HCT116 (cell line): ENCODE measurements at regions not wholly inside any gene's neighbourhood (a gene's known extent, or its start where the extent isn't known, plus 50 kb on each side); places are given as distances from the start of the nearest gene placed in this dataset.

Experiments
- ELF1 ChIP-seq: IDR thresholded peaks from 2 replicates; pipeline ENCODE4 v1.6.1; 2012; ENCODE audit warnings: low read depth, borderline replicate concordance
- EZH2 ChIP-seq: fragments of 200-600 bp; sonication (generic); IDR thresholded peaks from 2 replicates; pipeline ENCODE4 v1.6.1; 2017; ENCODE audit warnings: antibody characterized with exemption, mixed run types
- EZH2phosphoT487 ChIP-seq: fragments of 200-600 bp; IDR thresholded peaks from 2 replicates; pipeline ENCODE4 v1.6.1; 2018; ENCODE audit warnings: antibody characterized with exemption, borderline replicate concordance
- POLR2A ChIP-seq: IDR thresholded peaks from 2 replicates; pipeline ENCODE4 v1.7.0; 2011; ENCODE audit warnings: borderline replicate concordance; ENCODE audit not compliant: insufficient read depth, insufficient read length; ENCODE audit errors: extremely low read depth
- RAD21 ChIP-seq: IDR thresholded peaks from 2 replicates; pipeline ENCODE4 v1.6.1; 2012; ENCODE audit warnings: low read depth, mild to moderate bottlenecking
- SP1 ChIP-seq: IDR thresholded peaks from 2 replicates; pipeline ENCODE4 v1.6.1; 2012; ENCODE audit warnings: low read depth
- YY1 ChIP-seq: IDR thresholded peaks from 2 replicates; pipeline ENCODE4 v1.6.1; 2011; ENCODE audit warnings: low read length, low read depth, moderate library complexity, mild to moderate bottlenecking; ENCODE audit not compliant: insufficient replicate concordance; ENCODE audit errors: extremely low read depth
- ZNF274 ChIP-seq: fragments of 200-500 bp; sonication (Bioruptor generic); IDR thresholded peaks from 2 replicates; pipeline ENCODE4 v1.6.1; 2014; ENCODE audit warnings: mild to moderate bottlenecking, low read depth, low read length, inconsistent platforms
- TF ChIP-seq, protein P1 (sequence below), 3 experiments: fragments of 200-600 bp in 1 of 3; sonication (generic) in 1 of 3; IDR thresholded peaks in 2 of 3; conservative IDR thresholded peaks in 1 of 3; 2 replicates each; pipeline ENCODE4 v1.5.1; 2012 to 2017; ENCODE audit warnings: low read depth in 2 of 3, low read length in 2 of 3, antibody characterized with exemption in 1 of 3, borderline replicate concordance in 1 of 3, control low read depth in 1 of 3, mild to moderate bottlenecking in 1 of 3, mixed read lengths in 1 of 3, mixed run types in 1 of 3, moderate library complexity in 1 of 3; ENCODE audit not compliant: insufficient read depth in 1 of 3

GRCh38 chr11:42840860-42841259 lies 470.9 kb upstream of the API5 start:
- TF ChIP-seq RAD21, result no peak
- TF ChIP-seq, protein P1, sequence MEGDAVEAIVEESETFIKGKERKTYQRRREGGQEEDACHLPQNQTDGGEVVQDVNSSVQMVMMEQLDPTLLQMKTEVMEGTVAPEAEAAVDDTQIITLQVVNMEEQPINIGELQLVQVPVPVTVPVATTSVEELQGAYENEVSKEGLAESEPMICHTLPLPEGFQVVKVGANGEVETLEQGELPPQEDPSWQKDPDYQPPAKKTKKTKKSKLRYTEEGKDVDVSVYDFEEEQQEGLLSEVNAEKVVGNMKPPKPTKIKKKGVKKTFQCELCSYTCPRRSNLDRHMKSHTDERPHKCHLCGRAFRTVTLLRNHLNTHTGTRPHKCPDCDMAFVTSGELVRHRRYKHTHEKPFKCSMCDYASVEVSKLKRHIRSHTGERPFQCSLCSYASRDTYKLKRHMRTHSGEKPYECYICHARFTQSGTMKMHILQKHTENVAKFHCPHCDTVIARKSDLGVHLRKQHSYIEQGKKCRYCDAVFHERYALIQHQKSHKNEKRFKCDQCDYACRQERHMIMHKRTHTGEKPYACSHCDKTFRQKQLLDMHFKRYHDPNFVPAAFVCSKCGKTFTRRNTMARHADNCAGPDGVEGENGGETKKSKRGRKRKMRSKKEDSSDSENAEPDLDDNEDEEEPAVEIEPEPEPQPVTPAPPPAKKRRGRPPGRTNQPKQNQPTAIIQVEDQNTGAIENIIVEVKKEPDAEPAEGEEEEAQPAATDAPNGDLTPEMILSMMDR (IDR thresholded peaks at IDR 0.05 in 2 of 3, conservative IDR thresholded peaks at IDR 0.05 in 1 of 3; ENCODE audit: borderline replicate concordance in 1 of 3, insufficient read depth in 1 of 3, low read depth in 2 of 3, low read length in 2 of 3), result no peak
- TF ChIP-seq SP1, result no peak
- TF ChIP-seq ELF1, result no peak
- TF ChIP-seq EZH2, result no peak
- no peak for TF ChIP-seq POLR2A
- TF ChIP-seq EZH2phosphoT487, result no peak
- TF ChIP-seq YY1, result no peak
- no peak for TF ChIP-seq ZNF274
